ENCODE measurements at regions not wholly inside any gene's neighbourhood (a gene's known extent, or its start where the extent isn't known, plus 50 kb on each side); places are given as distances from the start of the nearest gene placed in this dataset.

- Histone ChIP-seq H3K36me3 (ENCODE audit: control insufficient read depth, low read length) (no peaks in the 10 kb centered on the region), H3K4me3 (ENCODE audit: low read length) (no peak overlapping the region), H3K79me2 (ENCODE audit: control insufficient read depth, low read length) (no peaks in the 10 kb centered on the region), H3K4me2 (ENCODE audit: low read length) (no peak overlapping the region), H4K20me1 (ENCODE audit: control insufficient read depth, insufficient read depth, low read depth, low read length) (no peaks in the 10 kb centered on the region), H3K4me1 (ENCODE audit: control insufficient read depth, low read length) (no peaks in the 10 kb centered on the region), H3F3A (ENCODE audit: control insufficient read depth, insufficient read depth) (no peaks in the 10 kb centered on the region), H3K27ac (ENCODE audit: low read depth, low read length) (no peak overlapping the region), H3K9me2 (replicated peaks; ENCODE audit: control insufficient read depth, low read length) (no peaks in the 10 kb centered on the region), H3K9me3 (ENCODE audit: control insufficient read depth, insufficient read depth, low read length) (no peaks in the 10 kb centered on the region), H3K27me3 (ENCODE audit: control insufficient read depth, low read length) (no peaks in the 10 kb centered on the region)
- TF ChIP-seq, protein P1, sequence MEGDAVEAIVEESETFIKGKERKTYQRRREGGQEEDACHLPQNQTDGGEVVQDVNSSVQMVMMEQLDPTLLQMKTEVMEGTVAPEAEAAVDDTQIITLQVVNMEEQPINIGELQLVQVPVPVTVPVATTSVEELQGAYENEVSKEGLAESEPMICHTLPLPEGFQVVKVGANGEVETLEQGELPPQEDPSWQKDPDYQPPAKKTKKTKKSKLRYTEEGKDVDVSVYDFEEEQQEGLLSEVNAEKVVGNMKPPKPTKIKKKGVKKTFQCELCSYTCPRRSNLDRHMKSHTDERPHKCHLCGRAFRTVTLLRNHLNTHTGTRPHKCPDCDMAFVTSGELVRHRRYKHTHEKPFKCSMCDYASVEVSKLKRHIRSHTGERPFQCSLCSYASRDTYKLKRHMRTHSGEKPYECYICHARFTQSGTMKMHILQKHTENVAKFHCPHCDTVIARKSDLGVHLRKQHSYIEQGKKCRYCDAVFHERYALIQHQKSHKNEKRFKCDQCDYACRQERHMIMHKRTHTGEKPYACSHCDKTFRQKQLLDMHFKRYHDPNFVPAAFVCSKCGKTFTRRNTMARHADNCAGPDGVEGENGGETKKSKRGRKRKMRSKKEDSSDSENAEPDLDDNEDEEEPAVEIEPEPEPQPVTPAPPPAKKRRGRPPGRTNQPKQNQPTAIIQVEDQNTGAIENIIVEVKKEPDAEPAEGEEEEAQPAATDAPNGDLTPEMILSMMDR (IDR thresholded peaks at IDR 0.05; ENCODE audit: low read depth, low read length, poor library complexity, severe bottlenecking), result no peak
- TF ChIP-seq EZH2phosphoT487 (IDR thresholded peaks at IDR 0.05; ENCODE audit: borderline replicate concordance, low read length), result no peak
Measured at GRCh38 chr7:32385316-32385956, 104.7 kb downstream of the LSM5 start.

DNA sequence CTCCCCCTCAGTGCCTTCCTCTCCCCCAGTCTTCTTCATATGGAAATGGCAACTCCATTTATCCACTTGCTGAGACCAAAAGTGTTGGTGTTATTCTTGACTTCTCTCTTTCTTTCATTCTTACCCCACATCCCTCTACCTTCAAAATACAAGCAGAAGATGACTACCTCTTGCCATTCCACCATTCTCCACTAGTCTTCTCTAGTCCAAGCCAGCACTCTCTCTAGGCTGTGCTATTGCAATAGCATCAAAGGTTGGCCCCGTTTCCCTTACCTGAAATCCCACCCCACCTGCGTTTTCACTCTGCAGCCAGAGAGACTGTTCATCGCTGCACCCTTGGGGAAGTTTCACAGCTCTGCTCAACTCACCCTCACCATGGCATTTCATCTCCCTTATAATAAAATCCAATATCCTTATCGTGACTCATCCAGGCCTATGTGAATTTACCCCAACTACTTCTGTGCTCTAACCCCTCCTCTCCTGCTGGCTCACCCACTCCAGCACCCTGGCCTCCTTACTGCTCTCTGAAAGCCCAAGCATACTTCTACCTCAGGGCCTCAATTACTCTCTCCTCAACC lies 109.1 kb downstream of the LSM5 start:
- Histone ChIP-seq H3K27me3 (ENCODE audit: control insufficient read depth, low read length) (no peaks in the 10 kb centered on the region), H3K36me3 (ENCODE audit: control insufficient read depth, low read length) (no peaks in the 10 kb centered on the region), H3K27ac (ENCODE audit: low read depth, low read length) (no peak overlapping the region), H3K9me2 (replicated peaks; ENCODE audit: control insufficient read depth, low read length) (no peaks in the 10 kb centered on the region), H3F3A (ENCODE audit: control insufficient read depth, insufficient read depth) (no peaks in the 10 kb centered on the region), H3K9me3 (ENCODE audit: control insufficient read depth, insufficient read depth, low read length) (no peaks in the 10 kb centered on the region), H3K4me3 (ENCODE audit: low read length) (no peak overlapping the region), H3K4me1 (ENCODE audit: control insufficient read depth, low read length) (no peaks in the 10 kb centered on the region), H3K79me2 (ENCODE audit: control insufficient read depth, low read length) (no peaks in the 10 kb centered on the region), H4K20me1 (ENCODE audit: control insufficient read depth, insufficient read depth, low read depth, low read length) (no peaks in the 10 kb centered on the region), H3K4me2 (ENCODE audit: low read length) (no peak overlapping the region)
- TF ChIP-seq, protein P1 (IDR thresholded peaks at IDR 0.05; ENCODE audit: low read depth, low read length, poor library complexity, severe bottlenecking), result peak; percentile 15
- no peak for TF ChIP-seq EZH2phosphoT487 (IDR thresholded peaks at IDR 0.05; ENCODE audit: borderline replicate concordance, low read length)

DNA sequence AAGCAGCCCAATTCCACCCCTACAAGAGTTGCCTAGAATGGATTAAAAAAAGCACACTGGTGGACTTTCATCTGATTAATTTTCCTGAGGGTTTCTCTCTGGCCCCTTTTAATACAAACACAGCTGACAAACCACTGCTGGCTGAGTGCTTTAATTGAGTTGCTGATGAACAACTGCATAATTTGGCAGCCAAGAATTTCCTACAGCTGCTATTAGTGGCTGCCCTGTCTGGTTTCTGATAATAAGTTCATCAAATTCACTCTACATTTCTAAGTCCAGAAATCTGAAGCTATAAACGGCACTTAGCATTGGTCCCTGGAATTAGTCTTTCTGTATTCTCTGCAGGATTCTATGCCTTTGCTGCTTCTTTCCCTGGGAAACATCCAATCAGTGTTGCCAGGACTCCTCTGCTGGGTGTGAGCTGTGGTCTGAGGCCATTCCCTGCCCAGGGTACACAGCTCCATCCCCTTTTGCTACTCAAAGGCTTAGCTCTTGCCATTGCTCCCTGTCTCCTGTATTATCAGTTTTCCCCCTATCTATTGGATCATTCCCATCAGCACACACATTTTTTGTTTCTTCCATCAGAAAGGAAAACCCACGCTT lies 110.6 kb downstream of the LSM5 start:
- no peak for TF ChIP-seq EZH2phosphoT487 (IDR thresholded peaks at IDR 0.05; ENCODE audit: borderline replicate concordance, low read length)
- TF ChIP-seq, protein P1 (IDR thresholded peaks at IDR 0.05; ENCODE audit: low read depth, low read length, poor library complexity, severe bottlenecking), result no peak
- H3F3A ChIP-seq (ENCODE audit: control insufficient read depth, insufficient read depth), result no peaks in the 10 kb centered on the region
- no peak overlapping the region for H3K4me3 ChIP-seq (ENCODE audit: low read length)
- no peak overlapping the region for H3K4me2 ChIP-seq (ENCODE audit: low read length)
- no peaks in the 10 kb centered on the region for H3K79me2 ChIP-seq (ENCODE audit: control insufficient read depth, low read length)
- H4K20me1 ChIP-seq (ENCODE audit: control insufficient read depth, insufficient read depth, low read depth, low read length), result no peaks in the 10 kb centered on the region
- no peaks in the 10 kb centered on the region for H3K4me1 ChIP-seq (ENCODE audit: control insufficient read depth, low read length)
- H3K9me2 ChIP-seq (replicated peaks; ENCODE audit: control insufficient read depth, low read length), result no peaks in the 10 kb centered on the region
- H3K27ac ChIP-seq (ENCODE audit: low read depth, low read length), result no peak overlapping the region
- H3K27me3 ChIP-seq (ENCODE audit: control insufficient read depth, low read length), result no peaks in the 10 kb centered on the region
- no peaks in the 10 kb centered on the region for H3K9me3 ChIP-seq (ENCODE audit: control insufficient read depth, insufficient read depth, low read length)
- H3K36me3 ChIP-seq (ENCODE audit: control insufficient read depth, low read length), result no peaks in the 10 kb centered on the region

Data from DOHH2 (cell line).